ENCODE measurements at regions not wholly inside any gene's neighbourhood (a gene's known extent, or its start where the extent isn't known, plus 50 kb on each side); places are given as distances from the start of the nearest gene placed in this dataset.
"Not testable (repeated sequence)": the region's sequence is repeated elsewhere in the genome, so short reads cannot be mapped to it uniquely, and the experiment has no call there.

DNA sequence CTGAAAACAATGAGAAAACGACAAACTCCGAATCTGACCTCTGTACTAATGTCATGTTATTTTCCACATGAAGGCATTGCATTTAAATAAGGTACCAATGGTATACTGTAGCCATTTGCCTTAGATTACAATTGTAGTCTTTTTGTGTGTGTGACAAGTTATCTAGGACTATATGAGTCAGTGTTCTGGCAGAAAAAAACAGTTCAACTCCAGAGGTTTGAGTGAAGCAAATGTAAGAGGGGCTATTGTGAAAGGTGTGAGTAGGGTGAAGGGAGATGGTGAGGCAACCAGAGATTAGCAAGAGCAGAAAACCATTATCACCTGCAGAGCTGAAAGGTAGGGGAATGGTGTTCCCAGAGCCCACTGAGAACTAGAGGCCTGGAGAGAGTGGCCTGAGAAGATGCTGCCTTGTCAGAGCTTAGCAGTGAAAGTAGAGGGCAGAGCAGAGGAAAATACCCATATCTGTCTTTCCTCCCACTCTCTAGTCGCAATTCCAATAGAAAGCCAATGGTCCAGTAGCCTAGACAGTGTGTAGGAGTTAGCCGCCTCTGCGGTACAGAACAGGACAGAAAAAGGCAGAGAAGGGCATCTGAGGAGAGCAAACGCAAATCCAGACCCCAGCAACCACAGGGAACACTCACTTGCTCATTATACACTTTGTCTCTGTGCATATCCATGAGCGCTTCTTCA is 112.2 kb downstream of the DYRK2 start:
- DNase-seq: no peak

- no peak for DNase-seq
Measured at GRCh38 chr12:67761566-67761965, 113.0 kb downstream of the DYRK2 start.

GRCh38 chr12:67764055-67764454 is 115.5 kb downstream of the DYRK2 start:
- no peak for DNase-seq

DNA sequence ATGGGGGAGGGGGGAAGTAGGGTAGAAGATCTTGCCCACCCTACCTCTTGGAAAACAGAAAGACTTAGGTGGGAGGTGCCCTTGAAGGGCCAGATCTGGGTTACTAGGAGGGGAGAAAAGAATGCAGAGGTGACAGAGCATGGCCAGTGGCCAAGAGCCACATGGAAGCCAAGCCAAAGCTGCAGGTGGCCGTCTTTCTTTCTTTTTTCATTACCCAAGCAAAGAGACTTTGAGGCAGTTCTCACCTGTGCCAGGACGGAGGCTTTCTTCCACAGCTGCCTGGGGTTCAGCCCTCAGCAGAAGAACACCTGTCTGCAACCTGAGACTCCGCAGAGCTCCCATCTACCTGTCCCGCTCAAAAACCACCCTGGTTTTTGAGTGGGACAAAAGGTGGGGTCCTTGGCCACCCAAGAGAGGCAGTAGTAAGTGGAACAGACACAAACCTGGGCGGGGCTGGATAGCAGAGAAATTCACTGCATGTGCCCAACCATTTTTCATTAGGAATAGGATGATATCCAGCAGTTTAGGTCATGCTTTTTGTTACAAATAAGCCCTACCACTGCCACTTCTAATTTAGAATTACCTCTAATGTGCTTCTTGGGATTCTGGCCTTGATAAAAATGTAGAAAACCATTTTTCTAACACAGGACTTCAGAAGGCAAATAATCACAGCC is 116.5 kb downstream of the DYRK2 start:
- no peak for DNase-seq

GRCh38 chr12:67765776-67766766 is 117.5 kb downstream of the DYRK2 start:
- DNase-seq: no peak

GRCh38 chr12:67772267-67773169 is 124.0 kb downstream of the DYRK2 start:
- peak; percentile 61 for DNase-seq

DNA sequence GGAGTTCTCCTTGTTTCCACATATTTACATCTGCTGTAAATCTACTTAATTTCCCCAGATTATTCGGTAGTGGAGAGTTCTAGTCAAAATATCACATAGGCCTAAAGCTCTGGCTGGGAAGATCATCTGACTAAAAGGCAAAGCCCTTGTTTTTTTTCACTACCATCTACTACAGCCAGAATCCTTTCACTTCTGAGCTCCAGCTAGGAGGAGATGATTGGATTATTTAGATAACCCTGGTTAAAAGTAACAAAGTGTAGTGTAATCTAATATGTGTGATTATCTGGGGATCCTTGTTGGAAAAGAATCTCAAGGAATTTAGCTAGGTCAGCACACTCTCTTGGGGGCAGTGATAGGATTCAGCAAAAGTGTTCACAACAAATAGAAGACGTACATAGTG is 125.4 kb downstream of the DYRK2 start:
- DNase-seq: no peak

DNA sequence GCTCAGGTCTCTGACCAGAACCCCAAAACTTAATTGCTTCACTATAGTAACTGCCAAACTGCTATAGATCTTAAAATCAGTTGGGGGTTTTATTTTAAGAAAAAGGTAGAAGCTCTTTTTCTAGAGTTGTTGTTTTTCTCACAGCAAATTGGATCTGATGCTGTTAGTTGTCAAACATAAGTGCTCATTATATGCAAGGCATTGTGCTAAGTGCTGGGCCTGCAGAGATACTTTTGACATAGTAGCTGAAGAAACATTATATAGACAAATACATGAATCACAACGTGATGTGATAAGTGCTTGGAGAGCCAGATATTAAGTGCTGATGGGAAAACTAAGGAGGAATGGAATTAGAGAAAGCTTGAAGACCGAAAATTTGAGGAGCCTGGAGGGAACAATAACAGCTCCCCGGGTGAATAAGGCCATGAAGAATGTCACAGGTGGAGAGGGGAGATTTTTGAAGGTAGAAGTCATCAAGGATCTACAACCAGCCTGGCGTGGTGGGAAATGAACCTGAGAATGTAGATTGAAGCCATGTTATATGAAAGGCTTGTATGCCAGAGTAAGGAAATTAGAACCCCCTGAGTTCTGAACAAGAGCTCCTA is 126.5 kb downstream of the DYRK2 start:
- DNase-seq: no peak

DNA sequence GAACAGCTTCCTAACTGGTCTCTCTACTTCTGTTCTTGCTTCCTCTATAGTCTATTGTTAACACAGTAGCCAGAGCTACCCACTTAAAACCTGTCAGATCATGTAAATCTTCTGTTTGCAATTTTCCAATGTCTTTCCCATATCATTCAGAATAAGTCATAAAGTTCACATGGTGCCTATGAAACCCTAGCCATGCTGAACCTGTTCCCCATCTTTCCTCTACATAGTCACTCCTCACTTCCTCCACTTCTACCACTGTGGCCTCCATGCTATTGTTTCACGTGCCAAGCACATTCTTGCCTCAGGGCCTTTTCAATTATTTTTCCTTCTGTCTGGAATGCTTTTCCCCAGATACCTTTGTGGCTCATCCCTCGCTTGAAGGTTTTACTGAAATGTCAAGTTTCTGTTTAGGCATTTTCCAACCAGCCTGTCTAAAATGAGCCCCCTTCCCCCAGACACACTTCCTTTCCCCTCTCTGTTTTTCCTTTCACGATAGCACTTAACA is 132.1 kb downstream of the DYRK2 start:
- no peak for DNase-seq

- no peak for DNase-seq
Measured at GRCh38 chr12:67782573-67782972, 134.0 kb downstream of the DYRK2 start.

GRCh38 chr12:67783393-67783792 is 134.8 kb downstream of the DYRK2 start:
- DNase-seq: no peak

GRCh38 chr12:67784831-67785230 is 136.3 kb downstream of the DYRK2 start:
- DNase-seq: no peak

DNA sequence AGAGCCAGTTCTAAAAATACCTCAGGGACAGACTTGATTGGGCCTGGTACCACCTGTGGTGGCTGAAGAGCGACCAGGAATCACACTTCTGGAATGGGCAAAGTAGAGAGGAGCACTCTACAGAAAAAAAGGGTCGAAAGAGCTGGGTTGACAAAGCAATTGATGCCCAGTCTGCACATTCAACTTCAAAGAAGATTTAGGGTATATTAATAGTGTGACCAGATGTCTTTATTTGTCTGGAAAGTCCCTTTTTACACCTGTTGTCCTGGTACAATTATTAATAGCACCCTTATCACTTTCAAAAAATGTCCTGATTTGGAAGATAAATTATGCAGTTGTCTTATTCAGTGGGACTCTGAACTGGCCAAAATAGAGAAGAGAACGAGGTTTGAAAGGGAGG is 137.5 kb downstream of the DYRK2 start:
- DNase-seq: no peak

- no peak for DNase-seq
Measured at GRCh38 chr12:67788118-67788517, 139.6 kb downstream of the DYRK2 start.

- no peak for DNase-seq
Measured at GRCh38 chr12:67789266-67789665, 140.7 kb downstream of the DYRK2 start.

GRCh38 chr12:67790660-67791059 is 142.1 kb downstream of the DYRK2 start:
- no peak for DNase-seq

- not testable (repeated sequence) for DNase-seq
Measured at GRCh38 chr12:67791362-67791761, 142.8 kb downstream of the DYRK2 start.

- DNase-seq: no peak
Measured at GRCh38 chr12:67792185-67792584, 143.6 kb downstream of the DYRK2 start.

DNA sequence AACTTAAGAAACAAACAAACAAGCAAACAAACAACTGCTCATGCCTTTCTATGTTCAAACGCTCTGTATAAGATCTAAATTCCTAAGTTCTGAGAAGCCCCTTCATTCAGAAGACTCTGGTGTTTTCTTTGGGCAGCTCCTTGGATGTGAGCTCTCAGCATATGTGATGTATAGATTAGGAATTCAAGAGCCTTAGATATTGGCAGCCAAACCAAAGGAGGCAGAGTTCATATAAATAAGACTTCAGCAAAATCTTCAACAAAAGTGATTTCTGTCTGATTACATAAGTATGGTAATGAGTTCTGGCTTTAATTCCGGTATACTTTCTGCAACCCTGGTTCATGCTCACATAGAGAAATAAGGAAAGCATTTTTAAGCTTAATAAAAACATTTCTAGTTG is 145.6 kb downstream of the DYRK2 start:
- DNase-seq: no peak

DNA sequence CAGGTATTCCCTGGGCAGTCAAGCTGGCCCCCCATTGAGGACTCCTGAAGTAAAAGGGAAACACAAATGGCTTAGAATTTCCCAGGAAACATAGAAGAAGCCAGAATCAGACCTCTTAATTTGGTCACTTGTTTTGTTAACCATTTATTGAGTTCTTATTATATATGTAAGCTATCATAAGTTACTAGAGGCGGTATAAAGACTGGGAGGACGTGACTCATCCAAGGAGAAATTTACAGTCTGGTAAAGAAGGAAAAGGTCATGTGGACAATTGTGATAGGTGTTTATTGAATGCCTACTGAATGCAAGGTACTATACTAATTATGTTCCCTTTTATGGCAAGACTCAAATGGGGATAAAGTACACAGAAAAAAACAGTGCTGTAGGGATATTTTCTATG is 146.7 kb downstream of the DYRK2 start:
- no peak for DNase-seq

DNA sequence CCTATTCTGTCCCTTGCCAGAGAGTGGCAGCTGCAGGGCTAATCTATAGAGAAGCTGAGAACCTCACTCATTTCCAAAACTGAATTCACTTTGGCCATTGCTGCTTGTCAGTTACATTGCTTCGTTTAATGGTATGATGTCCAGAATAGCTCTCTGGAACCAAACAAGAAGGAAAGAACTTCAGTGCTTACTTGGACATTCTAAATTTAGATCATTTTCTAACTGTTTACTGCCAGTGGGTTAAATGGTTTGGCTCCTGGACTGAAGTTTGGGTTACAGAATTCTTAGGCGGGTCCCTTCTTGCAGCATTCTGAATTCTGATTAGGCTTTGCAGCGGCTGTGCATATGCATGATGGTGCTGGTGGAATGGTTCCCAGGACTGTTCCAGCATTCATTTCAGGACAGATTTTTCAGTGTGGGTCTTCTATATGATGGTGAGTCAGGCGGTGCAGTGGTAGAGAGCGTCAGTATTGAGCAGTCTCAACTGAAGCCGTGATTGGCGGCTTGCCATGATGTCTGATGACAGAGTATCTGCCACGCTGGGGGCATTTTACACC is 148.7 kb downstream of the DYRK2 start:
- no peak for DNase-seq

Data from right forelimb (tissue), 1 donor.